ENCODE measurements at regions not wholly inside any gene's neighbourhood (a gene's known extent, or its start where the extent isn't known, plus 50 kb on each side); places are given as distances from the start of the nearest gene placed in this dataset.

DNA sequence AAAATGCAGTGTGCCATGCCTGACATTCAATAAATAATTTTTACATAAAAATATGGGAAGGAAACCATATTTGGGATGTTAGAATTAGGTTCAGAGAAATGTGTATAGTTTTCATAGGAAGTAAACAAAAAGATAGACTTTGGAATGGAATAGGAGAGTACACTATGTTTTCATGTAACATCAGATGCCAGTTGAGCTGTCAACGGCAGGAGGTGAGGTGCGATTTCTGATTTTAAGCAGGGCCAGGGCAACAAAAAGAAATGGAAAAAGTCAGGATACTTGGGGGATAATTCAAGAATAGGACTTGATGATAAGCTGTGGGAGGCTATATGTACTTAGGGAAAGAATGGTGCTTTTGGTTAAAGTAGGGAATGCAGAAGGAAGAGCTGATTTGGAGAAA, 639.5 kb downstream of the OTOL1 start:
- Histone ChIP-seq H3K36me3 (ENCODE audit: insufficient read depth, low read length, poor library complexity, severe bottlenecking) (no peaks in the 10 kb centered on the region), H3K27ac (ENCODE audit: low read depth, low read length, poor library complexity, severe bottlenecking) (no peak overlapping the region), H3K9me3 (ENCODE audit: low read depth, low read length, poor library complexity, severe bottlenecking) (no peaks in the 10 kb centered on the region), H3K4me1 (ENCODE audit: insufficient read depth, low read length, poor library complexity, severe bottlenecking) (no peaks in the 10 kb centered on the region), H3K27me3 (replicated peaks; ENCODE audit: insufficient read depth, low read depth, low read length, poor library complexity) (no peaks in the 10 kb centered on the region), H3K4me3 (ENCODE audit: low read depth, low read length, poor library complexity, severe bottlenecking) (no peak overlapping the region)
- CTCF ChIA-PET, result no interaction called here
- DNase-seq (ENCODE audit: low spot score), result no peak
- POLR2A ChIA-PET (ENCODE audit: low non-redundant PET), result no interaction called here
- intact Hi-C loops (cut with micrococcal nuclease; ENCODE audit: unreplicated experiment), result no loop called here
- no peak for TF ChIP-seq EZH2 (IDR thresholded peaks at IDR 0.05; ENCODE audit: borderline replicate concordance, low read depth, low read length, poor library complexity, severe bottlenecking)
- no peak for TF ChIP-seq CTCF (conservative IDR thresholded peaks at IDR 0.05; ENCODE audit: low read depth, low read length)
- no TSS peak for BruUV-seq (replicated peaks)

- Histone ChIP-seq H3K4me1 (ENCODE audit: insufficient read depth, low read length, poor library complexity, severe bottlenecking) (peaks cover 4% of the 10 kb centered on the region), H3K9me3 (ENCODE audit: low read depth, low read length, poor library complexity, severe bottlenecking) (no peaks in the 10 kb centered on the region), H3K4me3 (ENCODE audit: low read depth, low read length, poor library complexity, severe bottlenecking) (no peak overlapping the region), H3K36me3 (ENCODE audit: insufficient read depth, low read length, poor library complexity, severe bottlenecking) (no peaks in the 10 kb centered on the region), H3K27ac (ENCODE audit: low read depth, low read length, poor library complexity, severe bottlenecking) (no peak overlapping the region), H3K27me3 (replicated peaks; ENCODE audit: insufficient read depth, low read depth, low read length, poor library complexity) (no peaks in the 10 kb centered on the region)
- no peak for DNase-seq (ENCODE audit: low spot score)
- TF ChIP-seq CTCF (conservative IDR thresholded peaks at IDR 0.05; ENCODE audit: low read depth, low read length), result no peak
- TF ChIP-seq EZH2 (IDR thresholded peaks at IDR 0.05; ENCODE audit: borderline replicate concordance, low read depth, low read length, poor library complexity, severe bottlenecking), result no peak
- no TSS peak for BruUV-seq (replicated peaks)
- ChIA-PET POLR2A (ENCODE audit: low non-redundant PET) (no interaction called here), CTCF (no interaction called here)
- intact Hi-C loops (cut with micrococcal nuclease; ENCODE audit: unreplicated experiment), result no loop called here
These were observed 641.9 kb downstream of the OTOL1 start for GRCh38 chr3:162138509-162138908.

- intact Hi-C loops (cut with micrococcal nuclease; ENCODE audit: unreplicated experiment), result no loop called here
- Histone ChIP-seq H3K4me3 (ENCODE audit: low read depth, low read length, poor library complexity, severe bottlenecking) (no peak overlapping the region), H3K4me1 (ENCODE audit: insufficient read depth, low read length, poor library complexity, severe bottlenecking) (peaks cover 4% of the 10 kb centered on the region), H3K36me3 (ENCODE audit: insufficient read depth, low read length, poor library complexity, severe bottlenecking) (no peaks in the 10 kb centered on the region), H3K27me3 (replicated peaks; ENCODE audit: insufficient read depth, low read depth, low read length, poor library complexity) (no peaks in the 10 kb centered on the region), H3K9me3 (ENCODE audit: low read depth, low read length, poor library complexity, severe bottlenecking) (no peaks in the 10 kb centered on the region), H3K27ac (ENCODE audit: low read depth, low read length, poor library complexity, severe bottlenecking) (no peak overlapping the region)
- no peak for DNase-seq (ENCODE audit: low spot score)
- ChIA-PET POLR2A (ENCODE audit: low non-redundant PET) (no interaction called here), CTCF (no interaction called here)
- BruUV-seq (replicated peaks), result no TSS peak
- no peak for TF ChIP-seq EZH2 (IDR thresholded peaks at IDR 0.05; ENCODE audit: borderline replicate concordance, low read depth, low read length, poor library complexity, severe bottlenecking)
- TF ChIP-seq CTCF (conservative IDR thresholded peaks at IDR 0.05; ENCODE audit: low read depth, low read length), result no peak
These were observed 643.2 kb downstream of the OTOL1 start for GRCh38 chr3:162139841-162140240.

Data from A673 (cell line).